KMS-11 (cell line): ENCODE measurements at regions not wholly inside any gene's neighbourhood (a gene's known extent, or its start where the extent isn't known, plus 50 kb on each side); places are given as distances from the start of the nearest gene placed in this dataset.

ENCODE experiments used
- H2AFZ ChIP-seq: fragments of 200-600 bp; sonication (generic); 2 replicates; pipeline ENCODE4 v1.6.1; 2016; ENCODE audit warnings: antibody characterized with exemption, mixed run types, low read depth
- H3K27ac ChIP-seq: fragments of 200-600 bp; sonication (generic); 2 replicates; pipeline ENCODE4 v1.6.1; 2016; ENCODE audit warnings: mild to moderate bottlenecking, mixed run types
- H3K27me3 ChIP-seq: fragments of 200-600 bp; sonication (generic); 2 replicates; pipeline ENCODE4 v1.6.1; 2017; ENCODE audit warnings: mild to moderate bottlenecking, low read depth, mixed run types, moderate library complexity; ENCODE audit not compliant: insufficient read depth
- H3K36me3 ChIP-seq: fragments of 200-600 bp; sonication (generic); 2 replicates; pipeline ENCODE4 v1.6.1; 2017; ENCODE audit warnings: mild to moderate bottlenecking, mixed run types; ENCODE audit not compliant: insufficient read depth
- H3K4me1 ChIP-seq: fragments of 200-600 bp; sonication (generic); 2 replicates; pipeline ENCODE4 v1.6.1; 2016; ENCODE audit warnings: mild to moderate bottlenecking, low read depth, mixed run types; ENCODE audit not compliant: poor library complexity, severe bottlenecking
- H3K4me2 ChIP-seq: fragments of 200-600 bp; sonication (generic); 2 replicates; pipeline ENCODE4 v1.7.0; 2016; ENCODE audit warnings: mild to moderate bottlenecking, mixed run types
- H3K4me3 ChIP-seq: fragments of 200-600 bp; sonication (generic); IDR thresholded peaks from 2 replicates; pipeline ENCODE4 v1.6.1; 2017; ENCODE audit warnings: low read depth, low read length, mixed read lengths; ENCODE audit not compliant: insufficient read depth
- H3K79me2 ChIP-seq: fragments of 200-600 bp; sonication (generic); 2 replicates; pipeline ENCODE4 v1.6.1; 2016; ENCODE audit warnings: low read depth, mixed run types; ENCODE audit not compliant: insufficient read depth
- H3K9ac ChIP-seq: fragments of 200-600 bp; sonication (generic); 2 replicates; pipeline ENCODE4 v1.6.1; 2016; ENCODE audit warnings: mild to moderate bottlenecking, mixed run types
- H4K20me1 ChIP-seq: fragments of 200-600 bp; sonication (generic); 2 replicates; pipeline ENCODE4 v1.6.1; 2016; ENCODE audit warnings: mild to moderate bottlenecking, mixed run types; ENCODE audit not compliant: insufficient read depth
- CTCF ChIP-seq: fragments of 200-600 bp; sonication (generic); conservative IDR thresholded peaks from 2 replicates; pipeline ENCODE4 v1.6.1; 2017; ENCODE audit warnings: low read depth, mild to moderate bottlenecking, antibody characterized with exemption, low read length, moderate library complexity, mixed read lengths

GRCh38 chr4:126686491-126686890 is 946.3 kb upstream of the INTU start:
- Histone ChIP-seq H3K79me2 (no peaks in the 10 kb centered on the region), H3K27ac (no peak overlapping the region), H2AFZ (no peak overlapping the region), H3K4me2 (no peak overlapping the region), H4K20me1 (no peaks in the 10 kb centered on the region), H3K27me3 (no peaks in the 10 kb centered on the region), H3K36me3 (no peaks in the 10 kb centered on the region), H3K4me1 (no peaks in the 10 kb centered on the region), H3K9ac (no peak overlapping the region), H3K4me3 (no peak overlapping the region)
- no peak for TF ChIP-seq CTCF

GRCh38 chr4:126687655-126688358 is 945.0 kb upstream of the INTU start:
- Histone ChIP-seq H3K4me2 (no peak overlapping the region), H2AFZ (no peak overlapping the region), H4K20me1 (no peaks in the 10 kb centered on the region), H3K4me1 (no peaks in the 10 kb centered on the region), H3K27me3 (no peaks in the 10 kb centered on the region), H3K79me2 (no peaks in the 10 kb centered on the region), H3K36me3 (no peaks in the 10 kb centered on the region), H3K4me3 (no peak overlapping the region), H3K27ac (no peak overlapping the region), H3K9ac (no peak overlapping the region)
- TF ChIP-seq CTCF: no peak

- no peak overlapping the region for H3K27ac ChIP-seq
- no peak overlapping the region for H3K4me2 ChIP-seq
- H4K20me1 ChIP-seq: no peaks in the 10 kb centered on the region
- no peak overlapping the region for H3K4me3 ChIP-seq
- H3K79me2 ChIP-seq: no peaks in the 10 kb centered on the region
- H3K36me3 ChIP-seq: no peaks in the 10 kb centered on the region
- H3K4me1 ChIP-seq: no peaks in the 10 kb centered on the region
- TF ChIP-seq CTCF: no peak
- H3K27me3 ChIP-seq: no peaks in the 10 kb centered on the region
- H3K9ac ChIP-seq: no peak overlapping the region
- no peak overlapping the region for H2AFZ ChIP-seq
Observed at GRCh38 chr4:126691797-126692196, 941.0 kb upstream of the INTU start.

GRCh38 chr4:126697748-126698147 is 935.0 kb upstream of the INTU start:
- Histone ChIP-seq H3K27me3 (no peaks in the 10 kb centered on the region), H3K27ac (no peak overlapping the region), H4K20me1 (no peaks in the 10 kb centered on the region), H2AFZ (no peak overlapping the region), H3K4me3 (no peak overlapping the region), H3K4me2 (no peak overlapping the region), H3K36me3 (no peaks in the 10 kb centered on the region), H3K4me1 (no peaks in the 10 kb centered on the region), H3K79me2 (no peaks in the 10 kb centered on the region), H3K9ac (no peak overlapping the region)
- no peak for TF ChIP-seq CTCF
